GM23248 (cell line): ENCODE measurements at regions not wholly inside any gene's neighbourhood (a gene's known extent, or its start where the extent isn't known, plus 50 kb on each side); places are given as distances from the start of the nearest gene placed in this dataset.

ENCODE experiments used
- DNase-seq: peaks from one replicate; pipeline ENCODE4 v3.0.0-alpha.2; 2015
- H2AFZ ChIP-seq: fragments of 200-600 bp; sonication (generic); 2 replicates; pipeline ENCODE4 v1.6.1; 2016; ENCODE audit warnings: antibody characterized with exemption
- H3F3A ChIP-seq: fragments of 200-600 bp; sonication (generic); 2 replicates; pipeline ENCODE4 v1.6.1; 2016; ENCODE audit warnings: mild to moderate bottlenecking, antibody characterized with exemption, mixed run types; ENCODE audit not compliant: insufficient read depth
- H3K27ac ChIP-seq: fragments of 200-600 bp; sonication (generic); 2 replicates; pipeline ENCODE4 v1.5.1; 2016; ENCODE audit warnings: mild to moderate bottlenecking
- H3K27me3 ChIP-seq: fragments of 200-600 bp; sonication (generic); replicated peaks from 2 replicates; pipeline ENCODE4 v1.6.1; 2016; ENCODE audit warnings: mild to moderate bottlenecking; ENCODE audit not compliant: insufficient read depth
- H3K36me3 ChIP-seq: fragments of 200-600 bp; sonication (generic); 2 replicates; pipeline ENCODE4 v1.6.1; 2016; ENCODE audit warnings: low read depth, mild to moderate bottlenecking
- H3K4me1 ChIP-seq: fragments of 200-600 bp; sonication (generic); 2 replicates; pipeline ENCODE4 v1.6.1; 2016; ENCODE audit warnings: mild to moderate bottlenecking; ENCODE audit not compliant: insufficient read depth
- H3K4me2 ChIP-seq: fragments of 200-600 bp; sonication (generic); one replicate; pipeline ENCODE4 v1.6.1; 2016; ENCODE audit warnings: mild to moderate bottlenecking; ENCODE audit not compliant: unreplicated experiment
- H3K4me3 ChIP-seq: fragments of 200-600 bp; sonication (generic); 2 replicates; pipeline ENCODE4 v1.5.1; 2016; ENCODE audit warnings: mild to moderate bottlenecking
- H3K79me2 ChIP-seq: fragments of 200-600 bp; sonication (generic); 2 replicates; pipeline ENCODE4 v1.6.1; 2016; ENCODE audit warnings: mild to moderate bottlenecking; ENCODE audit not compliant: insufficient read depth
- H3K9ac ChIP-seq: fragments of 200-600 bp; sonication (generic); 2 replicates; pipeline ENCODE4 v1.6.1; 2016; ENCODE audit warnings: mild to moderate bottlenecking
- H3K9me2 ChIP-seq: fragments of 200-600 bp; sonication (generic); 2 replicates; pipeline ENCODE4 v1.6.1; 2016; ENCODE audit warnings: mixed run types, mild to moderate bottlenecking, moderate library complexity; ENCODE audit not compliant: insufficient read depth
- H3K9me3 ChIP-seq: fragments of 200-600 bp; sonication (generic); one replicate; pipeline ENCODE4 v1.6.1; 2017; ENCODE audit warnings: low read depth
- H4K20me1 ChIP-seq: fragments of 200-600 bp; sonication (generic); 2 replicates; pipeline ENCODE4 v1.6.0; 2016; ENCODE audit not compliant: insufficient read depth
- EZH2 ChIP-seq: fragments of 200-600 bp; sonication (generic); IDR thresholded peaks from 2 replicates; pipeline ENCODE4 v1.6.1; 2018; ENCODE audit warnings: antibody characterized with exemption, mild to moderate bottlenecking; ENCODE audit not compliant: insufficient read depth, poor library complexity, severe bottlenecking
- EZH2phosphoT487 ChIP-seq: fragments of 200-600 bp; sonication (generic); IDR thresholded peaks from 2 replicates; pipeline ENCODE4 v1.6.1; 2018; ENCODE audit warnings: antibody characterized with exemption, moderate library complexity, mild to moderate bottlenecking, low read depth; ENCODE audit not compliant: insufficient read depth
- WGBS, 2 experiments: methylation state at CpG; one replicate each; pipeline ENCODE4 v1.1.6; 2015 to 2017; ENCODE audit warnings: low lambda C conversion rate in 2 of 2, low coverage in 1 of 2; ENCODE audit errors: missing lambda C conversion rate in 2 of 2; 5-methylcytosine and 5-hydroxymethylcytosine counted together
- in situ Hi-C: fragments of 300-500 bp; cut with MboI; formaldehyde crosslinking; loops from 2 replicates; pipeline ENCODE4 v1.15.0; 2020

GRCh38 chr12:58814036-58814435, 106.3 kb downstream of the LRIG3 start:
- DNase-seq: peak; percentile 57
- Histone ChIP-seq H3K4me3 (peak overlapping the region; percentile 21; the same call in 1 of the 2 replicates), H3K4me2 (peak overlapping the region; percentile 62), H3K4me1 (peaks cover 21% of the 10 kb centered on the region), H3K79me2 (no peaks in the 10 kb centered on the region), H3K27me3 (no peaks in the 10 kb centered on the region), H4K20me1 (no peaks in the 10 kb centered on the region), H2AFZ (no peak overlapping the region), H3K9ac (no peak overlapping the region; the same call in 1 of the 2 replicates), H3K27ac (no peak overlapping the region), H3K9me2 (no peaks in the 10 kb centered on the region), H3F3A (peaks cover 18% of the 10 kb centered on the region; the same call in 1 of the 2 replicates), H3K9me3 (no peaks in the 10 kb centered on the region), H3K36me3 (no peaks in the 10 kb centered on the region)
- WGBS, 2 experiments: 0 to 6% methylated on average over 1 of the region's 1 CpG
- TF ChIP-seq EZH2phosphoT487 (no peak), EZH2 (no peak)
- in situ Hi-C loops: no loop called here

- peaks cover 21% of the 10 kb centered on the region for H3K4me1 ChIP-seq
- H3K79me2 ChIP-seq: no peaks in the 10 kb centered on the region
- no peak overlapping the region for H3K4me2 ChIP-seq
- in situ Hi-C loops: no loop called here
- H3K27me3 ChIP-seq: no peaks in the 10 kb centered on the region
- H3K27ac ChIP-seq: no peak overlapping the region
- H3K4me3 ChIP-seq: no peak overlapping the region
- no peak for DNase-seq
- H3K36me3 ChIP-seq: no peaks in the 10 kb centered on the region
- H3K9me3 ChIP-seq: no peaks in the 10 kb centered on the region
- H2AFZ ChIP-seq: no peak overlapping the region
- TF ChIP-seq EZH2phosphoT487: no peak
- TF ChIP-seq EZH2: no peak
- H3F3A ChIP-seq: peaks cover 18% of the 10 kb centered on the region; the same call in 1 of the 2 replicates
- 93 to 97% methylated on average over 3 of the region's 3 CpGs for WGBS, 2 experiments
- no peak overlapping the region for H3K9ac ChIP-seq
- H4K20me1 ChIP-seq: no peaks in the 10 kb centered on the region
- H3K9me2 ChIP-seq: no peaks in the 10 kb centered on the region
These were observed 105.1 kb downstream of the LRIG3 start for GRCh38 chr12:58815235-58815634.

- no peak overlapping the region for H2AFZ ChIP-seq
- DNase-seq: peak; percentile 27
- H3K27me3 ChIP-seq: no peaks in the 10 kb centered on the region
These were observed 101.8 kb downstream of the LRIG3 start for GRCh38 chr12:58818546-58818945.

GRCh38 chr12:58819345-58819744, 101.0 kb downstream of the LRIG3 start:
- no peaks in the 10 kb centered on the region for H3K9me3 ChIP-seq
- H3F3A ChIP-seq: peaks cover 3% of the 10 kb centered on the region; the same call in 1 of the 2 replicates
- H3K36me3 ChIP-seq: no peaks in the 10 kb centered on the region
- H3K9me2 ChIP-seq: no peaks in the 10 kb centered on the region
- no peak for DNase-seq
- 88 to 89% methylated on average over 9 of the region's 9 CpGs for WGBS, 2 experiments
- H3K27me3 ChIP-seq: no peaks in the 10 kb centered on the region
- peaks cover 4% of the 10 kb centered on the region for H3K4me1 ChIP-seq
- H2AFZ ChIP-seq: no peak overlapping the region
- H4K20me1 ChIP-seq: no peaks in the 10 kb centered on the region
- H3K9ac ChIP-seq: no peak overlapping the region
- no peak overlapping the region for H3K27ac ChIP-seq
- H3K4me3 ChIP-seq: no peak overlapping the region
- H3K4me2 ChIP-seq: no peak overlapping the region
- TF ChIP-seq EZH2phosphoT487 (no peak), EZH2 (no peak)
- H3K79me2 ChIP-seq: no peaks in the 10 kb centered on the region
- in situ Hi-C loops: no loop called here

More at GRCh38 chr12:58818546-58818945, 101.8 kb downstream of the LRIG3 start:
- no peak overlapping the region for H3K4me3 ChIP-seq
- in situ Hi-C loops: no loop called here
- H3K9me2 ChIP-seq: no peaks in the 10 kb centered on the region
- H3F3A ChIP-seq: peaks cover 11% of the 10 kb centered on the region; the same call in 1 of the 2 replicates
- H4K20me1 ChIP-seq: no peaks in the 10 kb centered on the region
- no peaks in the 10 kb centered on the region for H3K79me2 ChIP-seq
- H3K9me3 ChIP-seq: no peaks in the 10 kb centered on the region
- no peak overlapping the region for H3K27ac ChIP-seq
- peaks cover 12% of the 10 kb centered on the region for H3K4me1 ChIP-seq
- no peak overlapping the region for H3K4me2 ChIP-seq
- H3K36me3 ChIP-seq: no peaks in the 10 kb centered on the region
- no peak for TF ChIP-seq EZH2phosphoT487
- TF ChIP-seq EZH2: no peak
- H3K9ac ChIP-seq: no peak overlapping the region
- WGBS, 2 experiments: 16 to 32% methylated on average over 1 of the region's 1 CpG

GRCh38 chr12:58819985-58820384, 100.3 kb downstream of the LRIG3 start:
- in situ Hi-C loops: no loop called here
- H3K4me1 ChIP-seq: no peaks in the 10 kb centered on the region
- peak overlapping the region; percentile 56 for H2AFZ ChIP-seq
- no peak overlapping the region for H3K27ac ChIP-seq
- H3K27me3 ChIP-seq: no peaks in the 10 kb centered on the region
- no peak for TF ChIP-seq EZH2phosphoT487
- TF ChIP-seq EZH2: no peak
- no peaks in the 10 kb centered on the region for H3K36me3 ChIP-seq
- H3F3A ChIP-seq: no peaks in the 10 kb centered on the region
- no peak overlapping the region for H3K4me2 ChIP-seq
- no peaks in the 10 kb centered on the region for H3K9me2 ChIP-seq
- peak; percentile 40 for DNase-seq
- H4K20me1 ChIP-seq: no peaks in the 10 kb centered on the region
- no peak overlapping the region for H3K9ac ChIP-seq
- no peaks in the 10 kb centered on the region for H3K9me3 ChIP-seq
- H3K79me2 ChIP-seq: no peaks in the 10 kb centered on the region
- 57 to 62% methylated on average over 1 of the region's 1 CpG for WGBS, 2 experiments
- no peak overlapping the region for H3K4me3 ChIP-seq
